ENCODE measurements at regions not wholly inside any gene's neighbourhood (a gene's known extent, or its start where the extent isn't known, plus 50 kb on each side); places are given as distances from the start of the nearest gene placed in this dataset.

GRCh38 chr21:28858424-28858823, 134.3 kb downstream of the LTN1 start:
- no peak for TF ChIP-seq CTCF (IDR thresholded peaks at IDR 0.05)
- no peak for TF ChIP-seq EZH2 (IDR thresholded peaks at IDR 0.05)
